ENCODE measurements at regions not wholly inside any gene's neighbourhood (a gene's known extent, or its start where the extent isn't known, plus 50 kb on each side); places are given as distances from the start of the nearest gene placed in this dataset.

DNA sequence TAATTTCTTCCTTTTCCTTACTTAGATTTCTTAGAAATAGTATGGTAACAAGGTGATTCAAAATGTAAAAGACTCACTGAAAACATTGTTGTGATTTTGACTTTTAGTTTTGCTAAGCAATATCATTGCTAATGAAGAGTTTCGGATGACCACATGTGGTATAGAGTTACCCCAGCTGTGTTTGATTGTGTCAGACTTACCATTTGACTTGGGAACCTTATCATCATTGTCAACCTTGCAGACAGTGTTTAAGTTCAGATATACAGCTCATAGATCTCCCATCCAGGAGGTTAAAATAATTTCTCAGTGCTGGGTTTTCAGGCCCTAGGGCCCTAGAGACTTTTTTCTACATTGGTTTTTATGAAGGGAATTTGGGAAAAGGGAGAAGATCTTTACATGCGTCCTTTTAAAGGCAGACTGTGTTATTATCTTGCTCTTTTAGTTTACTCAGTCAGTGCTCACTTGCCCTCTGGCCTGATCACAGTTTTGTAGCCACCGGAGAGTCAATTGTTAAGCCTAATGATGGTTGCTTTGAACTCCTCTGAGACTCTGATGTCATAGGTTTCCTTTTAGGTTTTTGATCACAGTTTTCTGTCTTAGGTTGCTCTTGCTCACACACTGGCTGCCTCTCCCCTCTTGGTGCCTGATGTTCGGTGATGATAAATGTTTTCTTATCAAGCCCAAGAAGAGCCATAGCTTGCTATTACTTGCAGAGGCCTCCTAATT is 133.5 kb upstream of the ZPLD1 start:
- no peak for DNase-seq
- Histone ChIP-seq H3K9me3 (replicated peaks) (no peaks in the 10 kb centered on the region), H3K27me3 (no peaks in the 10 kb centered on the region), H3K27ac (no peak overlapping the region), H3K4me3 (no peak overlapping the region), H3K36me3 (no peaks in the 10 kb centered on the region), H3K4me1 (no peaks in the 10 kb centered on the region)

DNA sequence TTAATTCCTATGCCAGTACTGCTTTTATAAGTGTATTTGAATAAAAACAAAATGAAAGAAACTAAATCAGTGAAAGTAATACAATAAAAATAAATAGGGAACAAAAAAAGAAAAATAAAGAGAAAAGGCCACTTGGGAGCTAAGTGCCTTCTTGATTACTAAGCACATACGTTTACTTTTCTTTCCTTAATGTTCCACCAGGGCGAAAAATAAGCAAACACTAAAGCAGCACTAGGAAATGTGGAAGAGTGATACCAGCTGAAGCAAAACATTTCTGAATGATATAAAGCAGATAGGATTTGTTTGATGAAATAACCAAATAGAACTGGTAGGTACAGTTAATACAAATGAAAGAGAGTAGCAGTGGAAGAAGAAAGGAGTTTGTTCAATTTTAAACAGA is 132.8 kb upstream of the ZPLD1 start:
- Histone ChIP-seq H3K27me3 (no peaks in the 10 kb centered on the region), H3K4me3 (no peak overlapping the region), H3K9me3 (replicated peaks) (no peaks in the 10 kb centered on the region), H3K36me3 (no peaks in the 10 kb centered on the region), H3K27ac (no peak overlapping the region), H3K4me1 (no peaks in the 10 kb centered on the region)
- DNase-seq: no peak

DNA sequence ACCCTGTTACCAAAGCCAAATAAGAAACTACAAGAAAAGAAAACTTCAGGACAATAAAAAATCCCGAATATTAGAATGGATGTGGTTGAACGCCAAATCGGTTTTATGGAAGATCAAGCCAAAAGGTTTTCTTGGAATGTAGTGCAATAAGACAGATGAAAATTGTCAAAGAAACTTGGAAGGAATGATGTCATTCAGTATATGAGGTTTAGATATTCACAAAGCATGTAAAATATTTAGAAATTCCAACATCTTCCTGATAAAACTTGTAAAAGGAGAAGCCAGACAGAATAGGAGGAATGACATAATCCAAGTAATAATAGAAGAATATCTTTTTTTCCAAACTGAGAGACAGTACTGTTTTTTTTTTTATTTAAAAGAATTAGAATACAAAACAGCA is 130.3 kb upstream of the ZPLD1 start:
- no peaks in the 10 kb centered on the region for H3K36me3 ChIP-seq
- no peaks in the 10 kb centered on the region for H3K27me3 ChIP-seq
- H3K27ac ChIP-seq: no peak overlapping the region
- no peaks in the 10 kb centered on the region for H3K9me3 ChIP-seq (replicated peaks)
- H3K4me1 ChIP-seq: no peaks in the 10 kb centered on the region
- H3K4me3 ChIP-seq: no peak overlapping the region
- DNase-seq: no peak

DNA sequence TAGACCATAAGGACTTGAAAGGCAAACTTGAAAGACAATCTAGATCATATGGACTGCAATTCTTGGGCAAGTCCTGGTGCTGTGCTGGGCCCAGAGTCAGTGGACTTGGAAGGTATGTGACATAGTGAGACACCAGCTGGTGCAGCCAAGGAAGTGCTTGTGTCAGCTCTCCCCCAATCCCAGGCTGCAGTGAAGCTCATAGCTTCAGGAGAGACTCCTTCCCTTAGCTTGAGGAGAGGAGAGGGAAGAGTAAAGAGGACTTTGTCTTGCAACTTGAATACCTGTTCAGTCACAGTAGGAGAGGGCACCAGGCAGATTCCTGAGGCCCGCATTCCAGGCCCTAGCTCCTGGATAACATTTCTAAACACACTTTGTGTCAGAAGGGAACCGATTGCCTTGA is 127.4 kb upstream of the ZPLD1 start:
- Histone ChIP-seq H3K4me1 (no peaks in the 10 kb centered on the region), H3K27me3 (no peaks in the 10 kb centered on the region), H3K9me3 (replicated peaks) (no peaks in the 10 kb centered on the region), H3K4me3 (no peak overlapping the region), H3K36me3 (no peaks in the 10 kb centered on the region), H3K27ac (no peak overlapping the region)
- DNase-seq: no peak

DNA sequence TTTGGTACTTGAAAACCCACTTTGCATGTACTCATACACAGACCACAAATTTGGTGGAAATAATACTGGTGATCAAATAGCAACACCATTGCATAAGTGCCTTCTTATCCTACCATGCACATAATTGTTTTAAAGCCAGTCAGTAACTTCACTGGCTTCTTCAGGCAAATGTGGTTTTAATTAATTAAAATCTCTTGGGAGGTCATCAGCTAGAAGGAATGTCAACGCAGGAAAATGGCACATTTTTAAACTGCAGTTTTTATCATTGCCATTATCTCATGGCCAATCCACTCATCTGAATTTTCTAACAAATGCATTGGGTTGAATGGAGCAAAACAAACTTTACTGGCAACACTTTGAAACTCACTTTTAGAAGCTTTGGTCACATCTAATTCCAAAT is 105.7 kb upstream of the ZPLD1 start:
- peaks cover 6% of the 10 kb centered on the region; the same call in 1 of the 2 replicates for H3K4me1 ChIP-seq

DNA sequence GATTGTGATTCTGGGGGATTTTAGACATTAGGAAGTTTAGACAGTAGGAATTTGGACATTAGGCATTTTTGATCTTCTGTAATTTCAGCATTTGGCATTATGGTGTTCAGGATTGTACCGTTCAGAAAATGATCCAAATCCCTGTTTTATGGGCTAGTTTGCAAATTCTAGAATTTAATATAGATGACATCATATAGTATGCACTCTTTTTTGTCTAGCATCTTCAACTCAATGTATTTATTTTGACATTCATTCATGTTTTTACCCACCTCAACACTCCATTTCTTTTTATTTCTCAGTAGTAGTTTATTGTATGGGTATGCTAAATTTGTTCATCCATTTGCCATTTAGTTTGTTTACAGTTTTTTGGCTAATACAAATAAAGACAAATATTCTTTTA is 105.3 kb upstream of the ZPLD1 start:
- Histone ChIP-seq H3K27ac (no peak overlapping the region), H3K27me3 (no peaks in the 10 kb centered on the region), H3K9me3 (replicated peaks) (no peaks in the 10 kb centered on the region), H3K36me3 (no peaks in the 10 kb centered on the region), H3K4me3 (no peak overlapping the region), H3K4me1 (peaks cover 6% of the 10 kb centered on the region; the same call in 1 of the 2 replicates)
- DNase-seq: no peak

More for the DNA sequence above, 105.7 kb upstream of the ZPLD1 start:
- no peak overlapping the region for H3K4me3 ChIP-seq
- H3K9me3 ChIP-seq (replicated peaks): no peaks in the 10 kb centered on the region
- H3K27ac ChIP-seq: no peak overlapping the region
- H3K36me3 ChIP-seq: no peaks in the 10 kb centered on the region
- H3K27me3 ChIP-seq: no peaks in the 10 kb centered on the region
- DNase-seq: no peak

DNA sequence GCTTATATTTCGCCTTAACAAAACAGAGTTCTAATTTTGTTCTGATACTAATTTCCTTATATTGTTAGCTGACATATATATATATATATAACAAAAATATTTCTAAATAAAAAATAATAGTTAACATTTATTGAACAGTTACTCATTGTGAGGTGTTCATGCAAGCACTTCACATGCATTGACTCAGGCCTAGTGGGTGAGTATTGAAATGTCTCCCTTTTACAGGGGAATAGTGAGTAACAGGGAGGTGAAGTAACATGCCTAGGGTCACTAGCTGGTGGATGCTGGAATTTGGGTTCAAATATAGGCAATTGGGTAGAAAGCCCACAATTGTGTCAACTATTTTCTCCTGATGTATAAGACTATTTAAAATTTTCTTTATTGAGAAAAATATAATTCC is 102.6 kb upstream of the ZPLD1 start:
- no peaks in the 10 kb centered on the region for H3K9me3 ChIP-seq (replicated peaks)
- H3K36me3 ChIP-seq: no peaks in the 10 kb centered on the region
- DNase-seq: no peak
- H3K4me1 ChIP-seq: peaks cover 6% of the 10 kb centered on the region; the same call in 1 of the 2 replicates
- no peak overlapping the region for H3K27ac ChIP-seq
- no peaks in the 10 kb centered on the region for H3K27me3 ChIP-seq
- H3K4me3 ChIP-seq: no peak overlapping the region

DNA sequence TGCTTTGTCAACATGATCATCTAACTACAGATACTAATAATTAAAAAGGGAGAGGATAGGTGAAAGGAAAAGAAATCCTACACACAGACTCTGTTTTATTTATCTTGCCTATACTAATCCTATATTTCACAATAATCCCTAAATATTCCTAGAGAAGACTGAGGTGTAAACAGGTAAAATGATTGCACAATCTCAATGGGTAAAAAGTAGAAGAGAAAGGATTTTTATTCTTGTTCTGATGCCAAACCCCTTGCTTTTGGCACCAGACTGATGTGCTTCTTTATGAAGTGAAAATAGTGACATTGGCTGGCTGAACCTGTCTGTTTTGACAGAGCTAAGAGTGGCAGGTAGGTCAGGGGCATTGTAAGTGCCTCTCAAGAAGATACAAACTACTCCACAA is 101.9 kb upstream of the ZPLD1 start:
- Histone ChIP-seq H3K9me3 (replicated peaks) (no peaks in the 10 kb centered on the region), H3K4me3 (no peak overlapping the region), H3K36me3 (no peaks in the 10 kb centered on the region), H3K27me3 (no peaks in the 10 kb centered on the region), H3K4me1 (peaks cover 6% of the 10 kb centered on the region; the same call in 1 of the 2 replicates), H3K27ac (no peak overlapping the region)
- no peak for DNase-seq

DNA sequence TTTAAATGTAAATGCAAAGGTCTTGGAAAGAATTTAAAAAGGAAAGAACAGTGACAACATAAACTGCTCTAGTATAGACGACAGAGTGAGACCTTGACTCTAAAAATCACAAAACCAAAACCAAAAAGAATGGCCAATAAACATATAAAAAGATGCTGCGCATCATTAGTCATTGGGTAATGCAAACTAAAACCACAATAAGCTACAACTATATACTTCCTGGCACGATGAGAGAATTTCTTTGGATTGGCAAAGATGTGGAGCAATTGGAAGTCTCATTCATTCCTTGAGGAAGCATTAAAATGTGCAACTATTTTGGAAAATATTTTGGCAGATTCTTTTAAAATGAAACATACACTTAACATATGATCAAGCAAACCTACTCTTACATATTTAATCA is 98.7 kb upstream of the ZPLD1 start:
- H3K4me1 ChIP-seq: peaks cover 6% of the 10 kb centered on the region; the same call in 1 of the 2 replicates
- H3K9me3 ChIP-seq (replicated peaks): no peaks in the 10 kb centered on the region
- no peak for DNase-seq
- H3K27me3 ChIP-seq: no peaks in the 10 kb centered on the region
- H3K4me3 ChIP-seq: no peak overlapping the region
- H3K36me3 ChIP-seq: no peaks in the 10 kb centered on the region
- no peak overlapping the region for H3K27ac ChIP-seq

DNA sequence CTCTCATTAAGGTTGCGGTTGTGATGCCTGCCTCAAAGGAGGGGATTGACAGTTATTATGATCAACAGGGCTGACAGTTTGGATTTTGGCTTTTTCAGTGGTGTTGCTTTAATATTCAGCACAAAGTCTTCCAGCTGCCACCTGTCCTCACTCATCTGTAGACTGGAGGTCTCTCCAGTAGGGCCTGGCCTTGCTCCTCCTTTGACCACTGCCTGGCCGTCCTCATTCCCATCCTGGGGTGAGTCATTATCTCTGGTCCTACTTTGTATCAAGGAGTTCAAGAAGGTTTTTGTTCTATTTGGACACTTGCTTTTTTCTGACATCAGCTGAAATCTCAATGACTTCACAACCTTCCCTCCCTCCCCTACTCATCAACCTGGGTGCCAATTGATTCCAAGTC is 95.1 kb upstream of the ZPLD1 start:
- Histone ChIP-seq H3K4me3 (no peak overlapping the region), H3K4me1 (peaks cover 6% of the 10 kb centered on the region; the same call in 1 of the 2 replicates), H3K9me3 (replicated peaks) (no peaks in the 10 kb centered on the region), H3K36me3 (no peaks in the 10 kb centered on the region), H3K27me3 (no peaks in the 10 kb centered on the region), H3K27ac (no peak overlapping the region)
- DNase-seq: peak; percentile 45 to 56

DNA sequence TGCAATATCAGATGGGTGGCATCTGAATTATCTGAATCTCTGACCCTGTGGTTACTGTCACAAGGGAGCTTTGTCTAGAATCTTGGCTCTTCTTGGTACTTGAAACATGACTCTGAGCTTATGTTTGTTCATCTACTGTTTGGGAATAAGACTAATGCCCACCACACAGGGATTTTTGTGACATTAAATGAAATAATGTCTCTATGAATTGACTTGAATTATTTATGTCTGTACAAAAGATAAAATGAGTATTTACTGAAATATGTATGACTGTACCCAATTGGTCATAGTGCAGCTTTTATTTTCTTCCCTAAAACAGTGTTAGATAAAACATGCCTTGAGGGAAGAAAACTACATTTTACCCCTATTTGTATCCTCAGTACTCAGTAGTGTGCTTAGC is 87.9 kb upstream of the ZPLD1 start:
- Histone ChIP-seq H3K9me3 (replicated peaks) (no peaks in the 10 kb centered on the region), H3K27ac (peak overlapping the region; percentile 3; the same call in 1 of the 2 replicates), H3K4me3 (no peak overlapping the region), H3K4me1 (peaks cover 8% of the 10 kb centered on the region), H3K27me3 (no peaks in the 10 kb centered on the region), H3K36me3 (no peaks in the 10 kb centered on the region)
- peak; percentile 5 to 72 for DNase-seq

DNA sequence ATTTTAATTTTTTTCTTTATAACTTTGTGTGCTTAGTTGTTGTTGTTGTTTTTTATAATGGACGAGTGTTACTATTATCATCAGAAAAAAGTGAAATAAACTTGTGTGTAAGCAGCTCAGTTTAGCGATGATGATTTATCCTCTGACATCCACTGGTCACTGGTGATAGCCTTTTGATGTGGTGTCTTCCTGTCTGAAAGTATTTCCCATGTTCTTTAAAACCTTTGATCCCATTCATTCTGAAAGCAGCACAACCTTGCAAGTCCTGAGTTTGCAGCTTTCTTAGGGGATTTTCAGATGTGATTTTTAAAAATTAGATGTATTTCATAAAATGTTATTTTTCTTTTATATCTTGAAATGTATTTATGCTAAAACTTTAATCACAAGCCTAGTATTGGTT is 85.9 kb upstream of the ZPLD1 start:
- no peak overlapping the region for H3K4me3 ChIP-seq
- peaks cover 15% of the 10 kb centered on the region for H3K4me1 ChIP-seq
- no peaks in the 10 kb centered on the region for H3K36me3 ChIP-seq
- no peak overlapping the region for H3K27ac ChIP-seq
- no peaks in the 10 kb centered on the region for H3K27me3 ChIP-seq
- no peaks in the 10 kb centered on the region for H3K9me3 ChIP-seq (replicated peaks)
- no peak for DNase-seq

DNA sequence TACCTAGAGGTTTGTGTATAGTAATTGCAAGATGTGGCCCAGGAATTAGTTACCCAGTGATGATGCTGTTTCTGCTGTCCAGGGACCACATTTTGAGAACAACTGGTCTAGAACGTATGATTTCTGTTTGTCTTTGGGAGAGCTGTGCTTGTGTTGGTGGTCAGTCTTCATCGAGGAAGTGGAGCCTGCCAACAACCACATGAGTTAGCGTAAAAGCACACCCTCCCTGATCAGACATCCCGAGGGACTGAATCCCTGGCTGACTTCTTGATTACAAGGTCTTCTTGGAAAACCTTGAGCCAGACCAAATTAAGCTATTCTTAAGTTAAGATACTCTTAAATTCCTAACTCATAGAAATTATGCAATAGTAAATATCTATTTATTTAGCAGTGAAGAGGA is 81.7 kb upstream of the ZPLD1 start:
- Histone ChIP-seq H3K4me3 (no peak overlapping the region), H3K36me3 (no peaks in the 10 kb centered on the region), H3K27ac (no peak overlapping the region), H3K4me1 (peaks cover 7% of the 10 kb centered on the region; the same call in 1 of the 2 replicates), H3K27me3 (no peaks in the 10 kb centered on the region), H3K9me3 (replicated peaks) (no peaks in the 10 kb centered on the region)
- peak; percentile 18 to 31 for DNase-seq

DNA sequence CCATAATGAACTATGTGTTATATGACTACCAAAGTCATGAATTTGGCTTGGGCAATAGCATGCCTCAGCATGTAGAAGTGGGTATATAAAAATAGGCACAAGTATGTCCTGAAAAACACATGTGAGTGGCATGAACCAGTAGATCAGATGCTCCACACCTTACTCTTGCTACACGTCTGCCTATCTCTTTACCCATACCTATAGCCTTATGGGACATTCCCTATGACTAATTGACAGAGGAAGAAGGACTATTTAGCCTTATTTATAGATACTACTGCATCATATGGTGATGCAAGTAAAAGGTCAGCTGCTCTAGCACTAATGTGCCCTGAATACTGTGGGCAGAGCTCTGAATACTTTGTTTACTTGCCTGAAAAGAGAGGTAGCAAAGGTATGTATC is 81.0 kb upstream of the ZPLD1 start:
- Histone ChIP-seq H3K9me3 (replicated peaks) (no peaks in the 10 kb centered on the region), H3K36me3 (no peaks in the 10 kb centered on the region), H3K27me3 (no peaks in the 10 kb centered on the region), H3K4me3 (no peak overlapping the region), H3K4me1 (peaks cover 7% of the 10 kb centered on the region; the same call in 1 of the 2 replicates), H3K27ac (no peak overlapping the region)
- no peak for DNase-seq

DNA sequence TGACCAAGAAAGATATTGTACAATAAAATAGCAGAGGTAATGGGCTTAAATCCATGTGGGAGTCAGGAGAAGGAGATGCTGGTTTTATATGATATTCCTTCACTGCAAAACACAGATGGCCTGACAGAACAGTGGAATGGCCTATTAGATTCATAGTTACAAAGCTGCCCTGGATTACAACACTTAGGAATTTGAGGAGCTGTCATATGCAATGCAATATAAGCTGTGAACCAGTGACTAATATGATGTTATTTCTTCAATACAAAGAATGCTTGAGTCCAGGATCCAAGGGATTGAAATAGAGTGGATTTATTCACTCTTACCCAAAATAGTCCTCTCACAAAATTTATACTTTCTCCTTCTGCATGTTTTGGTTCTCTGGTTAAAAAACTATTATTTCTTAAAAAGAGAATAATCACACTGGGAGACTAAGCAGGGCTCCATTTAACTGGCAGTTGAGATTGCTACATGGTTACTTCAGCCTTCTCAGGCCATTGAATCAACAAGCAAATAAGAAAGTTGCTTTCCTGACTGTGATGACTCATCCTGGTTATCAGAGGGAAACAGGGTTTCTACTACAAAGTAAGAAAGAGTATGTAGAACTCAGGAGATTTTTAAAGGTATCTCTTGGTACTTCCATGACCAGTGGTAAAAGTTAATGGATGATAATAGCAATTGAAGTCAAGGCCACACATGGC is 79.8 kb upstream of the ZPLD1 start:
- Histone ChIP-seq H3K4me3 (no peak overlapping the region), H3K4me1 (peaks cover 7% of the 10 kb centered on the region; the same call in 1 of the 2 replicates), H3K36me3 (no peaks in the 10 kb centered on the region), H3K27me3 (no peaks in the 10 kb centered on the region), H3K27ac (no peak overlapping the region), H3K9me3 (replicated peaks) (no peaks in the 10 kb centered on the region)
- DNase-seq: no peak
